Stimulated activated naive CD8-positive, alpha-beta T cell treated with anti-CD3 and anti-CD28 coated beads, Interleukin-15, amount 100 ng/mL, for 72 hours (primary cell): ENCODE measurements at regions not wholly inside any gene's neighbourhood (a gene's known extent, or its start where the extent isn't known, plus 50 kb on each side); places are given as distances from the start of the nearest gene placed in this dataset.

ENCODE experiments used
- ATAC-seq: fragments of 150-1000 bp; cut with Tn5 transposase; 2 replicates; pipeline ENCODE4 v1.10.0; 2021; ENCODE audit warnings: mild to moderate bottlenecking, moderate library complexity
- DNase-seq, 2 donors: peaks; one replicate each; pipeline ENCODE4 v3.0.0; 2021 to 2022
- H3K27ac Mint-ChIP-seq, 2 donors: one replicate each; pipeline ENCODE4 v1.8.0; 2022; ENCODE audit warnings: mild to moderate bottlenecking in 2 of 2, mixed read lengths in 2 of 2, moderate library complexity in 2 of 2
- H3K27me3 Mint-ChIP-seq: one replicate; pipeline ENCODE4 v1.8.0; 2022; ENCODE audit warnings: mixed read lengths
- H3K4me1 Mint-ChIP-seq: one replicate; pipeline ENCODE4 v1.8.0; 2022; ENCODE audit warnings: mild to moderate bottlenecking, mixed read lengths
- H3K4me3 Mint-ChIP-seq, 2 donors: one replicate each; pipeline ENCODE4 v1.8.0; 2022; ENCODE audit warnings: mild to moderate bottlenecking in 2 of 2, mixed read lengths in 2 of 2, moderate library complexity in 1 of 2
- H3K9me3 Mint-ChIP-seq, 2 donors: one replicate each; pipeline ENCODE4 v1.8.0; 2022; ENCODE audit warnings: mixed read lengths in 2 of 2

DNA sequence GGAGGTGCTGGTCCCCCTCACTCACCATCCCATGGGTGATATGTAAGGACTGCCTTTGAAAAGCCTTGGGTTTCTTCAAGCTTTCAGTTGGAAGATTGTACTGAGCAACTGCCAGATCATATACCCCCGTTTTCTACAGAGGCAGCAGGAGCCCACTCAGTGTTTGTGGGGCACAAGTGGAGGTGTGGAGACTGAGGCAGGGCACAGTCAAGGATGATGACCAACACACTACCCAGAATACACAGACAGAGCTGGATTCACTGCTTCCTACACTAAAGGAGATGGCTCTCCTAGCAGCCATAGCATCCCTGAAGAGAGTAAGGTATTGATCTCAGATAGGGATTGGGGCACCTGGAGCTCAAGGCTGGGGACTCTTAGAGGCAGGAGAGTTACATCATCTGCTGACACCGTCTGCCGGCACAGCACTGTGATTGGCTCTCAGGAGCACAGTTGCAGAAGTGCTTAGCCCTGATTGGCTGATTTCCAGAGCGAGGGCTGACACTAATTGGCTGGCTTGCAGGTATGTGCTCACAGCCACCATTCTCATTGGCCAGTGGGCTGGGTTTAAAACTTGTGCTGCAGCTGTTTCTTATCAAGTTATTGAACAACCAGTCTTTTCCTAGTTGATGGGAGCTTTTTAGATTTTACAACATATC is 77.9 kb upstream of the PFKP start:
- H3K4me1 Mint-ChIP-seq = peaks cover 12% of the 10 kb centered on the region
- peaks cover 54% of the 10 kb centered on the region for H3K27me3 Mint-ChIP-seq
- no peak overlapping the region for H3K4me3 Mint-ChIP-seq
- H3K9me3 Mint-ChIP-seq = peaks cover 5 to 13% of the 10 kb centered on the region in 2 donors
- no peak for DNase-seq
- no peak overlapping the region for H3K27ac Mint-ChIP-seq
- ATAC-seq = no peak

DNA sequence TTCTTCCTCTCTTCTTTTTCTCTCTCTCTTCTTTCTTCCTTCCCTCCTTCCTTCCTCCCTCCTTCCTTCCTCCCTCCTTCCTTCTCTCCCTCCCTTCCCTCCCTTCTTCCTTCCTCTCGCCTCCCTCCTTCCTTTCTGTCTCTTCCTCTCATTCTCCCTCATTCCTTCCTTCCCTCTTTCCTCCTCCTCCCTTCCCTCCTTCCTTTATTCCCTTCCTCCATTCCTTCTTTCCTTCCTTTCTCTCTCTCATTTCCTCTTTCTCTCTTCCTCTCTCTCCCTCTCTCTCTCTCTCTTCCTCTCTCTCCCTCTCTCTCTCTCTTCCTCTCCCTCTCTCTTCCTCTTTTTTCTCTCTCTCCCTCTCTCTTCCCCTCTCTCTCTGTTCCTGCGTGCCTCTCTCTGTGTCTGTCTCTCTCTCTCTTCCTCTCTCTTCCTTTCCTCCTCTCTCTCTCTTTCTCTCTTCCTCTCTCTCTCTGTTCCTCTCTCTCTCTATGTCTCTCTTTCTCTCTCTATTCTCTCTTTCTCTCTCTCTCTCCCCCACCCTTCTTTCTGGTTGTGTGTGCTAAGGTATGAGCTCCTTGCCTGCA is 80.1 kb upstream of the PFKP start:
- Mint-ChIP-seq H3K27me3 (peaks cover 55% of the 10 kb centered on the region), H3K4me1 (peaks cover 12% of the 10 kb centered on the region), H3K9me3 (peaks cover 5 to 13% of the 10 kb centered on the region in 2 donors), H3K27ac (no peak overlapping the region), H3K4me3 (no peak overlapping the region)
- no peak for DNase-seq
- ATAC-seq = no peak

DNA sequence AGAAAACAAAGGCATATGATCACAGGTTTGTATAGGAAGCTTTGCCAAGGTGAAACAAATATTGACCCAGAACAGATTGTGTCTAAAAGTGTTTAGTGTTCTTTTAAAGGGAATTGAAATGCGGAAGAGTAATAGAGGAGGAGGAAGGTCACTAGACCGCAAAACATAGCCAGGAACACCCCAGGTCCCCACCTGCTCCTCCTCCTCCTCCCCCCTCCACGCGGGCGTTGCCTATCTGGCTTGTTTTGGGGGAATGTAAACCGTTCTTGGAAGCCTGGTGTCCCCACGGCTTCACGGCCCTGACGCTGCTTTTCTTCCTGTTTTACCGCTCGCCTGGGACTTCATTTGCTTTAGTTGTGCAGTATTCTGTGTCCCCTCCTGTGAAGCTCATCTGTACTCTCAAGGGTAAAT is 81.0 kb upstream of the PFKP start:
- Mint-ChIP-seq H3K27me3 (peaks cover 55% of the 10 kb centered on the region), H3K27ac (no peak overlapping the region), H3K9me3 (peaks cover 5 to 13% of the 10 kb centered on the region in 2 donors), H3K4me1 (peaks cover 12% of the 10 kb centered on the region), H3K4me3 (no peak overlapping the region)
- DNase-seq = no peak
- ATAC-seq = no peak

DNA sequence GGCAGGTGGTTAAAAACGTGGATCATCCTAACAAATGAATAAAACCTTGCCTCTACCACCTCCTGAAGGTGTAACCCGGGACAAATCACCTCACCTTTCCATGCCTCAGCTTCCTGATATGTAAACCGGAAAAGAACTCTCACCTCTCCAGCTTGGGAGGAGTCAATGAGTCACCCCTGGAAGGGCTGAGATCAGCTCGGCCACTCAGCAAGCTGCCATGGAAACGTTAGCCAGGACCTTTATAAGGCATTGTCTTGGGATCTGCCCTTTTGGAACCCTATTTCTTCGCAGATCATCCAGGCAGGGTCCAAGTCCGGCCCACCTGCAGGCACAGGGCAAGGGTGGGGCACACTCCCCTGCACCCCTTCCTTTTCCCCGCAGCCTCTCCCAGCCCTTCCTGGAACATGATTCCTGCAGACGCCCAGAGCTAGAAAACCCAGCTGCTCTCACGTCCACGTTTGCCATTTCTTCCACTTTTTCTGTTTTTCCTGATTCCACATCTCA is 81.6 kb upstream of the PFKP start:
- Mint-ChIP-seq H3K4me3 (no peak overlapping the region), H3K9me3 (peaks cover 5 to 13% of the 10 kb centered on the region in 2 donors), H3K27ac (no peak overlapping the region), H3K4me1 (peaks cover 12% of the 10 kb centered on the region), H3K27me3 (peaks cover 55% of the 10 kb centered on the region)
- ATAC-seq = no peak
- no peak for DNase-seq

DNA sequence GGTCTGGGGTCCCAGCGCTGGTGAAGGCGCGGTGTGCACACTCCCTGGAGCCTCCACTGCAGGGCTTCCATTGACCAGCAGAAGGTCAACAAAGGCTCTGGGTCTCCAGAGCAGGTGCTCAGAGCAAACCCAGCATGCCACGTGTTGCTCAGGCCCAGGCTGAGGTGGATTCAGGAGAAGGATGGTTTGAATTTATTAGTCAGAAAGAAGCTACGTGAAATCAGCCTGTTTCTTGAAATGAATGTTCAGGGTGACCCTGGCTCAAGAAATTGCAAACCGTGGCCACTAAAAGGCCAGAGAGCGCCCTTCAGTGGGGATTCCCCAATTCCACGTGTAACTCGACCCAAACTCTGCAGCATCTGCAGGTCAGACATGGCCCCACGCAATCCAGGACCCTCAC is 82.7 kb upstream of the PFKP start:
- Mint-ChIP-seq H3K9me3 (peaks cover 5 to 13% of the 10 kb centered on the region in 2 donors), H3K27me3 (peaks cover 54% of the 10 kb centered on the region), H3K4me3 (no peak overlapping the region), H3K4me1 (peaks cover 12% of the 10 kb centered on the region), H3K27ac (no peak overlapping the region)
- DNase-seq = no peak
- ATAC-seq = no peak

DNA sequence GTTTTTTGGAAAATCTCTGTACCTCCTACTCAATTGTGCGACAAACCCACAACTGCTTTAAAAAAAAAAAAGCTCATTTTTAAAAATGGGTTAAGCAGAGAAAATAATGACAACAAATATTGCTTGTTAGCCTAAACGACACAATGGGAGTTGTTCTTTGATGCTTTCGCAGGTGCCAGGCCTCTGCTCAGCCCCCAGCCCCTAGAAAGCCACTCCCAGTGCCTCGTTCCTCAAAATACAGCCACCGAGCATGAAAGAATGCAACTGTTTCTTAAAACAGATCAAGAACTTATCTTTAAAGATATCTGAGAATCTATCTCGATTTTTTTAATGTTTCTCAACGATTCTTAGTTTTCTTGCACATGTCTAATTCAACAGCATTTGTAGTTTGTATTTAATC is 85.2 kb upstream of the PFKP start:
- H3K27me3 Mint-ChIP-seq = peaks cover 28% of the 10 kb centered on the region
- ATAC-seq (no peak), DNase-seq (no peak)
- H3K9me3 Mint-ChIP-seq = no peaks in the 10 kb centered on the region
- no peak overlapping the region for H3K27ac Mint-ChIP-seq
- H3K4me3 Mint-ChIP-seq = no peak overlapping the region
- peaks cover 12% of the 10 kb centered on the region for H3K4me1 Mint-ChIP-seq

DNA sequence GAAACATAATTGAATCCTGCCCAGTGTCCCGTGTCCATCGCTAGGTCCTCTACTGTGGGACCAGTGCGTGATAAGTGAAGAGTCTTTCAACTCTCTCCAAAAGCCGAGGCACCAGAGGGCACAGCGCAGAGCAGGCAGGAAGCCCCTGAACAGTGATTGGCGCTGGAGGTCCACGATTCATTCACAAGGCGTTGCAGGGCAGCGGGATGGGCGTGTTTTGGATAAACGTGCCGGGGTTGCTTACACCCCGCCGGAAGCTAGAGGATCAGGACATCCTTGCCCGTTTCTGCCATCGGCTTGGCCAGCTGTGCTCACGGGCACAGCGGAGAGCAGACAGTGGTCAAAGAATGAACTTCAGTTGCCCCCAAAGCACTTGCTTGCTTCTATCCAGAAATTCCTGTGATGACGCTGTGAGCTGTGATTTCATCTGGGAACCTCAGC is 86.0 kb upstream of the PFKP start:
- no peak for ATAC-seq
- H3K4me3 Mint-ChIP-seq = no peak overlapping the region
- H3K27me3 Mint-ChIP-seq = peaks cover 21% of the 10 kb centered on the region
- no peaks in the 10 kb centered on the region for H3K9me3 Mint-ChIP-seq
- no peak for DNase-seq
- peaks cover 7% of the 10 kb centered on the region for H3K4me1 Mint-ChIP-seq
- H3K27ac Mint-ChIP-seq = no peak overlapping the region

DNA sequence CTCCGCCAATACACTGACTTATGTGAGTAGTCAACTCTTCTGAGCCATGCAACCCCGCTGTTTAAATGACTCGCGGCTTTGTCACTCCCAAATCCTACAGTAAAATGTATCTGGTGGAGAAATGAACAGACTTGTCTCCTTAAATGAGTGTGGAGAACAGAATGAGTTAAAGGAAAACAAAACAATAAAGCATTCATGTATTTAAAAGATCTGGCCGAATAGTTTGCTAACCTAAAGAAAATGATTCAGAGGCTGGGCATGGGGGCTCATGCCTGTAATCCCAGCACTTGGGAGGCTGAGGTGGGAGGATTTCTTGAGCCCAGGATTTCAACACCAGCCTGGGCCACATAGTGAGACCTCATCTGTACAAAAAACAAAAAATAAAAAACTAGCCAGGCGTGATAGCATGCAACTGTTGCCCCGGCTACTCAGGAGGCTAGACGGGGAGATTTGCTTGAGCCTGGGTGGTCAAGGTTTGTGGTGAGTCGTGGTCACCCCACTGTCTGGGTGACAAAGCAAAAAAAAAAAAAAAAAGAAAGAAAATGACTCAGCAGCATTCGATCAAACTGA is 86.5 kb upstream of the PFKP start:
- H3K4me3 Mint-ChIP-seq = no peak overlapping the region
- H3K9me3 Mint-ChIP-seq = no peaks in the 10 kb centered on the region
- H3K4me1 Mint-ChIP-seq = peaks cover 2% of the 10 kb centered on the region
- ATAC-seq (no peak), DNase-seq (no peak)
- H3K27me3 Mint-ChIP-seq = peaks cover 16% of the 10 kb centered on the region
- H3K27ac Mint-ChIP-seq = peak overlapping the region; percentile 37 to 44

DNA sequence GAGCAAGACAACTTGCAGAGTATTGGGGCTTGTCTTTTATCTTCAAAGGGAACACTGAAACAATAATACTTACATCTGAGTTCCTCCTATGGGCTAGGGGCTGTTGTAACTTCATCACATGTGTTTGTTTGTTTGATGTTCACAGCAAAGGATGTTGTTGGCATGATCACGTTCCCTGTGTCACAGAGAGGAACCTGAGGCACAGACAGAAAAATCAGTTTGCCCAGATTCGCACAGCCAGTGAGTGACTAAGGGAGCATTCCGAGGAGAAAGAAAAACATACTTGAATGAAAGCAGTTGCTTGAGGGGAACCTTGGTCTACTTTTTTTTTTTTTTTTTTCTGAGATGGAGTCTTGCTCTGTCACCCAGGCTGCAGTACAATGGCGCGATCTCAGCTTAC is 87.2 kb upstream of the PFKP start:
- H3K9me3 Mint-ChIP-seq = no peaks in the 10 kb centered on the region
- no peak overlapping the region for H3K27ac Mint-ChIP-seq
- no peak overlapping the region for H3K4me3 Mint-ChIP-seq
- DNase-seq (no peak), ATAC-seq (no peak)
- peaks cover 8% of the 10 kb centered on the region for H3K27me3 Mint-ChIP-seq
- H3K4me1 Mint-ChIP-seq = no peaks in the 10 kb centered on the region

DNA sequence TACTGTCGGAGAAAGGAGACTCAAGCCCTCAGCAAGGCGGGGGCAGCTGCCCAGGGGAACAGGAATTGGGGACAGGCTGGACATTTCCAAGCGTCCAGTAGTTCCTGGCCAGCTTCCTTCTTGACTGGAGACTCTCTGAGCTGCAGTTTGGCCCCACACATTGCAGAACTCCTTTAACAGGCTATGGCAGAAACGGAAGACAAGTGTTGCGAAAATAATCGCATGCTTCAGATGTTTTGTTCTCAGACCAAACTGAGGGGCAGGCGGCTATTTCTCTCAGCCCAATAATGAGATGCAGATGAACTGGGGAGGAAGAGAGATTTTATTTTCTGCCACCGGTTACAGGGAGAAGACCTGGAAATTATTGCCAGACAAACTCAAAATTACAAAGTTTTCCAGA is 88.0 kb upstream of the PFKP start:
- DNase-seq = no peak
- no peaks in the 10 kb centered on the region for H3K9me3 Mint-ChIP-seq
- H3K4me3 Mint-ChIP-seq = no peak overlapping the region
- no peaks in the 10 kb centered on the region for H3K27me3 Mint-ChIP-seq
- no peak for ATAC-seq
- H3K27ac Mint-ChIP-seq = peak overlapping the region in 1 of 2 donors; percentile 49
- H3K4me1 Mint-ChIP-seq = no peaks in the 10 kb centered on the region

DNA sequence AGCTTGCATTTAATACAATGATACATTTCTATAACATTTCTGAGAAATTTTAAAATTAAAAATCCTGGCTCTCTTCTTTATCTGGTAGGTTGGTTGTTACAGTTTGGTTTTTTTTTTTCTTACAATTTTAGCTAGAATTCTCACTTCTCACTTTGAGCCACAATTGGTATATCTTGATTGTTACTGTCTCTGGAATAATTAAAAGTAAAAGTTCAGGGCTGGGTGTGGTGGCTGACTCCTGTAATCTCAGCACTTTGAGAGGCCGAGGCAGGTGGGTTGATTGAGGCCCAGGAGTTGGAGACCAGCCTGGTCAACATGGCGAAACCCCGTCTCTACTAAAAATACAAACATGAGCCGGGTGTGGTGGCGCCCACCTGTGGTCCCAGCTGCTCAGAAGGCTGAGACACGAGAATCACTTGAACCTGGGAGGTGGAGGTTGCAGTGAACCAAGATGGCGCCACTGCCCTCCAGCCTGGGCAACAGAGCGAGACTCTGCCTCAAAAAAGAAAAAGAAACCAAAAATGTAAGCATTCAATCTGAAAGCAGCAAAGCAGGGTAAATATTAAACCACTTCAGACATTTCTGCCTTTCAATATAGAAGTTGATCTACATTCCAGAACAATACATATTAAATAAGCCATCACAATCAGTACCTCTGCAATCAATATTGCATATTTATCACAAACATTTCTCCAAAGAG is 88.6 kb upstream of the PFKP start:
- Mint-ChIP-seq H3K9me3 (no peaks in the 10 kb centered on the region), H3K4me1 (no peaks in the 10 kb centered on the region), H3K4me3 (no peak overlapping the region), H3K27ac (peak overlapping the region in 1 of 2 donors; percentile 34), H3K27me3 (no peaks in the 10 kb centered on the region)
- DNase-seq = no peak
- ATAC-seq = no peak

DNA sequence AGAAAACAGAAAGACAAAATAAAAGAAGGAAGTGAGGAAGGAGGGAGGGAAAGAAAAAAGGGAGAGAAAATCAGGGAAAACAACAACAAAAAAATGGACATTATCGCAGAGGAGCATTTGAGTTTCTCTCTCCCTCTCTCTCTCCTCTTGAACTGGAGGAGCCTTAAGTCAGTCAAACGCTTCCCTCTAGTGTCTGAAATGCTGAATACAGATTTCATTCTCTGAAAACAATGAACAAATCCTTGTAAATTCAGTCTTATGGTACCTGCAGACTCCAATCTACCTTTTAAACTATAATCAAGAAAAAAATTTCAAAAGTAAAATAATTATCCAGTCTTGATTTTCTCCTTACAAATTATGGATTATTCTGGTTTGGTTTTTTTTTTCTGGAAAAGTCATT is 89.2 kb upstream of the PFKP start:
- no peak for DNase-seq
- Mint-ChIP-seq H3K9me3 (no peaks in the 10 kb centered on the region), H3K4me3 (no peak overlapping the region), H3K4me1 (no peaks in the 10 kb centered on the region), H3K27ac (no peak overlapping the region), H3K27me3 (no peaks in the 10 kb centered on the region)
- ATAC-seq = peak; percentile 56

DNA sequence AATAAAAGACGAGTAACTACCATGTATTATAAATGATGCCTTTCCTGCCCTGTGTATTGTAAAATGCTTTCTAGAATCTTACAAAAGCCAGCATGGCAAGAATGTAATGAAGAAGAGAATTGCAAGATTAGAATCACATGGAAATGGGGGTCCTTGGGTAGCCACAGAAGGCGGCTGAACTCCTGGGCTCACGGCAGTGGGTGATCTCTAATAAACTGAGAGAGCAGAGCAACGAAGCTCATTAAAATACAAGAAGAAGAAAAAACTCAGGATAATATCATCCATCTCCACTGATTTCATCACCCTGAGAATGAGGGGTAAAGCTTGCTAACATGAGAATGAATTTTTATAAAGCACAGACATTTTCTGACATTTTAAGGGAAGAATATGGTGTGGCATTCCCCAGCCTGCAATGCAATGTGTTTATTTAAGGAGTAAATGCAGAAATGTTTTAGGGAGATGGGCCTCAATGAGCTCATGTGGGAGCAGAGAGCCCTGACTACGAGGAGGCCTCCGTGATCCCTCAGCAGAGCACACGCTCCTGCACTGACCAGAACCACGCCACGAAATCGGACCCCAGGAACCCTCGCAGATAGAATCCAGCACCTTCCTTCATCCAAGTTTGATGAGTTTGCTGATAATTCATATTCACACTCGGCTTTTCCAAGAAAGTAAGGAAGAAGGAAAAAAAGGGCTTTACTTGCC is 92.7 kb upstream of the PFKP start:
- Mint-ChIP-seq H3K4me3 (no peak overlapping the region), H3K27ac (no peak overlapping the region), H3K4me1 (no peaks in the 10 kb centered on the region), H3K27me3 (no peaks in the 10 kb centered on the region), H3K9me3 (no peaks in the 10 kb centered on the region)
- no peak for DNase-seq
- ATAC-seq = no peak

DNA sequence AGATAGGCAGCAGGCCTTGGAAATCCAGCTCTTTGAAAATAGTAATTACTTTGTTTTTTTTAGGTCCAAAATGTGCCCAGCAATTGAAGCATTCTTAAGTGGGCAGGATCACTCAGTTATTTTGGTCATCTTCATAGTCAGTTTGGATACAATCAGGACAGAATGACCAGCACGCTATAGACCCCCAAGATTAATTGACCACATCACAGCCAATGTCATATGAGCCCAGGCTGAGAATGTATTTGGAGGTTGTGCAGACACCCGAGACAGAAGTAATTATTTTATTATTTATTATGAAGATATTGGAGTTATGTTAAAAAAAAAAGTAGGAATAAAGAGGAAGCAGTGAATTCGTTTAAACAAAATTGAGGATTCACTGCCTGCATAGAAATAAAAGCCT is 93.3 kb upstream of the PFKP start:
- Mint-ChIP-seq H3K4me3 (no peak overlapping the region), H3K27ac (no peak overlapping the region), H3K9me3 (no peaks in the 10 kb centered on the region), H3K4me1 (no peaks in the 10 kb centered on the region), H3K27me3 (no peaks in the 10 kb centered on the region)
- ATAC-seq = no peak
- DNase-seq = no peak

DNA sequence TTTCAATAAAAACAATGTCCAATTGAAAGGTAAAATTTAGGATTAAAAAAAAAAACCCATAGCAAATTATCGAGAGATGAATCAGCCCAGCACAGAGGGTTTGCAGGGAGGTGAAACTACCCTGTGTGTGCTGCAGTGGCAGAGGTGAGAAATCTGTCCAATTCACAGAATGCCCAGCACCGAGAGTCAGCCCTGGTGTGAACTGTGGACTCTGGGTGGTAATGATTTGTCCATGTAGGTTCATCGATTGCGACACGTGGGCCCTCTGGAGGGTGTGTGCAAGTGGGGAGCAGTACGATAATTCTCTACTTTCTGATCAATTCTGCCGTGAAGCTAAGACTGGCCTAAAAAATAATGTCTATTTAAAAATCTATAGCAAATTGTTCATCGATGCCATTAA is 94.5 kb upstream of the PFKP start:
- Mint-ChIP-seq H3K27ac (no peak overlapping the region), H3K9me3 (no peaks in the 10 kb centered on the region), H3K4me1 (no peaks in the 10 kb centered on the region), H3K4me3 (no peak overlapping the region), H3K27me3 (no peaks in the 10 kb centered on the region)
- ATAC-seq = no peak
- DNase-seq = no peak
